GM12878 (cell line): ENCODE measurements at regions not wholly inside any gene's neighbourhood (a gene's known extent, or its start where the extent isn't known, plus 50 kb on each side); places are given as distances from the start of the nearest gene placed in this dataset.

Experiments
- ATAC-seq: fragments of 200-7000 bp; cut with Tn5 transposase; 3 replicates; pipeline ENCODE4 v1.9.1; 2020; ENCODE audit warnings: mild to moderate bottlenecking, moderate library complexity
- BruUV-seq: library from RNA; stranded (reverse); fragments of 400-500 nt; replicated peaks from 2 replicates; lab custom pipeline; 2021; lab: Mats Ljungman, UMichigan
- CTCF ChIA-PET: fragments of 300-600 bp; sonication (Branson Sonifier 250); formaldehyde crosslinking; extraction: SDS; loops from one replicate; lab custom pipeline; 2021; ENCODE audit warnings: inconsistent platforms; lab: Yijun Ruan, JAX
- POLR2A ChIA-PET: fragments of 350-600 bp; formaldehyde crosslinking; extraction: SDS; loops from one replicate; lab custom pipeline; 2021; ENCODE audit warnings: inconsistent platforms; lab: Charles Lee
- RAD21 ChIA-PET: fragments of 300-600 bp; sonication (Branson Sonifier 250); formaldehyde crosslinking; loops from one replicate; lab custom pipeline; 2023; ENCODE audit warnings: antibody characterized with exemption; ENCODE audit not compliant: unreplicated experiment; lab: Charles Lee
- SMC1A ChIA-PET: fragments of 300-600 bp; sonication (Branson Sonifier 250); formaldehyde crosslinking; loops from one replicate; lab custom pipeline; 2023; ENCODE audit not compliant: unreplicated experiment, uncharacterized antibody; lab: Charles Lee
- DNase-seq: peaks from one replicate; pipeline ENCODE4 v3.0.0-alpha.2; 2011; ENCODE audit warnings: low read depth, low spot score
- FAIRE-seq: peaks from 3 replicates; lab custom pipeline; 2011; peaks lifted over from hg19 to GRCh38; lab: Jason Lieb, UNC
- H2AFZ ChIP-seq: 2 replicates; pipeline ENCODE4 v1.6.0; 2011; ENCODE audit warnings: low read depth, low read length, control low read depth; ENCODE audit not compliant: control insufficient read depth
- H3K27ac ChIP-seq: 2 replicates; pipeline ENCODE4 v1.5.1; 2011; ENCODE audit warnings: control low read depth; ENCODE audit not compliant: control insufficient read depth, insufficient read depth
- H3K27me3 ChIP-seq, 2 experiments: replicated peaks in 1 of 2; 2 replicates each; pipeline versions ENCODE4 v1.6.0 to v1.6.1; 2011; ENCODE audit warnings: low read length in 1 of 2; ENCODE audit not compliant: control insufficient read depth in 2 of 2, insufficient read depth in 2 of 2
- H3K36me3 ChIP-seq, 2 experiments: 2 replicates each; pipeline ENCODE4 v1.5.1; 2011; ENCODE audit warnings: low read length in 1 of 2; ENCODE audit not compliant: control insufficient read depth in 2 of 2, insufficient read depth in 2 of 2
- H3K4me1 ChIP-seq: 2 replicates; pipeline ENCODE4 v1.6.1; 2011; ENCODE audit warnings: mild to moderate bottlenecking, low read length, moderate library complexity, mixed read lengths; ENCODE audit not compliant: control insufficient read depth, insufficient read depth
- H3K4me2 ChIP-seq: 2 replicates; pipeline ENCODE4 v1.6.0; 2011; ENCODE audit warnings: control low read depth; ENCODE audit not compliant: control insufficient read depth, insufficient read depth
- H3K4me3 ChIP-seq: fragments of 200-600 bp; sonication (generic); 2 replicates; pipeline ENCODE4 v1.5.1; 2016
- H3K79me2 ChIP-seq: 2 replicates; pipeline ENCODE4 v1.6.0; 2011; ENCODE audit warnings: low read length; ENCODE audit not compliant: control insufficient read depth, insufficient read depth
- H3K9ac ChIP-seq: 2 replicates; pipeline ENCODE4 v1.8.0; 2011; ENCODE audit warnings: low read length, control low read depth, mixed read lengths; ENCODE audit not compliant: control insufficient read depth, insufficient read depth
- H3K9me3 ChIP-seq: replicated peaks from 3 replicates; pipeline ENCODE4 v1.5.1; 2011; ENCODE audit warnings: mild to moderate bottlenecking, low read length; ENCODE audit not compliant: control insufficient read depth, insufficient read depth
- H4K20me1 ChIP-seq: 2 replicates; pipeline ENCODE4 v1.6.0; 2011; ENCODE audit not compliant: control insufficient read depth, insufficient read depth
- BHLHE40 ChIP-seq, 2 experiments: fragments of 450-650 bp in 1 of 2; IDR thresholded peaks; 2 replicates each; pipeline ENCODE4 v1.6.1; 2011 to 2017; ENCODE audit warnings: low read depth in 2 of 2, borderline replicate concordance in 1 of 2, improper control_type of control experiment in 1 of 2, low read length in 1 of 2, mild to moderate bottlenecking in 1 of 2
- GATAD2B ChIP-seq: fragments of 450-650 bp; conservative IDR thresholded peaks from 2 replicates; pipeline ENCODE4 v1.6.1; 2017; ENCODE audit warnings: low read depth, mild to moderate bottlenecking, moderate library complexity
- PAX5 ChIP-seq: IDR thresholded peaks from 2 replicates; pipeline ENCODE4 v1.6.1; 2011; ENCODE audit warnings: low read depth, low read length, borderline replicate concordance
- RB1 ChIP-seq: fragments of 450-650 bp; formaldehyde crosslinking; IDR thresholded peaks from 2 replicates; pipeline ENCODE4 v1.6.1; 2017; ENCODE audit warnings: mild to moderate bottlenecking, borderline replicate concordance
- WGBS: methylation state at CpG from one replicate; pipeline ENCODE4 v1.1.6; 2016; ENCODE audit warnings: low lambda C conversion rate; ENCODE audit not compliant: insufficient replicate concordance, insufficient coverage; ENCODE audit errors: missing lambda C conversion rate; 5-methylcytosine and 5-hydroxymethylcytosine counted together
- in situ Hi-C: fragments of 300-500 bp; cut with MboI; formaldehyde crosslinking; loops from 9 replicates; pipeline ENCODE4 v1.14.3; 2018; ENCODE audit warnings: mixed read lengths
- intact Hi-C: fragments of 100-400 bp; cut with micrococcal nuclease; formaldehyde crosslinking; loops from one replicate; pipeline ENCODE4 v1.14.2; 2022; ENCODE audit not compliant: unreplicated experiment
- TF ChIP-seq, protein P1 (sequence below): fragments of 450-650 bp; formaldehyde crosslinking; IDR thresholded peaks from 2 replicates; pipeline ENCODE4 v1.4.0; 2020; ENCODE audit warnings: mild to moderate bottlenecking, moderate library complexity

DNA sequence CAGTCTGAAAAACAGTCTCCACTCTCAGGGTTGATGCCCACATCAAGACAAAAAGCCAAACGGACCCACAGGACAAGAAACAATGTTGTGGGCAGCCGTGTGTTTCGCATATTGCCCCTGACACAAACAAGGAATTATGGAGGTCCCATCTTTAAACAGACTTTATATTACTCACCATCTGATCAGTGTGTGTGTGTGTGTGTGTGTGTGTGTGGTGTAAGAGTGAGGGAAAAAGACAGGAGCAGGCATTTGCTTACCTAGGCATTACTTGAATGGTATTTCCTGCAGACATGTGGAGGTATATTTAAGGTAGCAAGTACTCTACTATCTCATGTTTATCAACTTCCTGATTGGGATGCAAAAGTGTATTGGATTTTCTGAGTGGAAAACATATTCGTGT, 136.3 kb downstream of the TMCO5A start:
- Histone ChIP-seq H3K27me3 (no peaks in the 10 kb centered on the region), H3K9ac (no peak overlapping the region), H3K4me2 (no peak overlapping the region), H3K27ac (no peak overlapping the region), H3K4me1 (peaks cover 25% of the 10 kb centered on the region), H4K20me1 (no peaks in the 10 kb centered on the region), H3K4me3 (no peak overlapping the region), H3K79me2 (no peaks in the 10 kb centered on the region), H2AFZ (no peak overlapping the region), H3K9me3 (no peaks in the 10 kb centered on the region), H3K36me3 (no peaks in the 10 kb centered on the region)
- FAIRE-seq (no peak), DNase-seq (no peak), ATAC-seq (no peak)
- WGBS: 81% methylated on average over 4 of the region's 4 CpGs
- no peak for TF ChIP-seq GATAD2B
- no peak for TF ChIP-seq BHLHE40 (IDR thresholded peaks at IDR 0.05; ENCODE audit: borderline replicate concordance in 1 of 2, low read depth in 2 of 2, low read length in 1 of 2)
- TF ChIP-seq, protein P1, sequence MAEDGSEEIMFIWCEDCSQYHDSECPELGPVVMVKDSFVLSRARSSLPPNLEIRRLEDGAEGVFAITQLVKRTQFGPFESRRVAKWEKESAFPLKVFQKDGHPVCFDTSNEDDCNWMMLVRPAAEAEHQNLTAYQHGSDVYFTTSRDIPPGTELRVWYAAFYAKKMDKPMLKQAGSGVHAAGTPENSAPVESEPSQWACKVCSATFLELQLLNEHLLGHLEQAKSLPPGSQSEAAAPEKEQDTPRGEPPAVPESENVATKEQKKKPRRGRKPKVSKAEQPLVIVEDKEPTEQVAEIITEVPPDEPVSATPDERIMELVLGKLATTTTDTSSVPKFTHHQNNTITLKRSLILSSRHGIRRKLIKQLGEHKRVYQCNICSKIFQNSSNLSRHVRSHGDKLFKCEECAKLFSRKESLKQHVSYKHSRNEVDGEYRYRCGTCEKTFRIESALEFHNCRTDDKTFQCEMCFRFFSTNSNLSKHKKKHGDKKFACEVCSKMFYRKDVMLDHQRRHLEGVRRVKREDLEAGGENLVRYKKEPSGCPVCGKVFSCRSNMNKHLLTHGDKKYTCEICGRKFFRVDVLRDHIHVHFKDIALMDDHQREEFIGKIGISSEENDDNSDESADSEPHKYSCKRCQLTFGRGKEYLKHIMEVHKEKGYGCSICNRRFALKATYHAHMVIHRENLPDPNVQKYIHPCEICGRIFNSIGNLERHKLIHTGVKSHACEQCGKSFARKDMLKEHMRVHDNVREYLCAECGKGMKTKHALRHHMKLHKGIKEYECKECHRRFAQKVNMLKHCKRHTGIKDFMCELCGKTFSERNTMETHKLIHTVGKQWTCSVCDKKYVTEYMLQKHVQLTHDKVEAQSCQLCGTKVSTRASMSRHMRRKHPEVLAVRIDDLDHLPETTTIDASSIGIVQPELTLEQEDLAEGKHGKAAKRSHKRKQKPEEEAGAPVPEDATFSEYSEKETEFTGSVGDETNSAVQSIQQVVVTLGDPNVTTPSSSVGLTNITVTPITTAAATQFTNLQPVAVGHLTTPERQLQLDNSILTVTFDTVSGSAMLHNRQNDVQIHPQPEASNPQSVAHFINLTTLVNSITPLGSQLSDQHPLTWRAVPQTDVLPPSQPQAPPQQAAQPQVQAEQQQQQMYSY (CRISPR knock-in tag): no peak
- no peak for TF ChIP-seq PAX5
- no peak for TF ChIP-seq RB1
- ChIA-PET RAD21 (no interaction called here), SMC1A (no interaction called here), CTCF (no interaction called here), POLR2A (no interaction called here)
- BruUV-seq: no TSS peak
- in situ Hi-C loops: no loop called here
- intact Hi-C loops: loop anchor here (5.0 kb wide), 2 partner anchors 237 to 282 kb away; no protein-coding TSS in a partner anchor
